T47D (cell line): ENCODE measurements at regions not wholly inside any gene's neighbourhood (a gene's known extent, or its start where the extent isn't known, plus 50 kb on each side); places are given as distances from the start of the nearest gene placed in this dataset.

ENCODE experiments used
- DNase-seq, 2 experiments: peaks; one replicate each; pipeline versions ENCODE4 v3.0.0 to v3.0.0-alpha.2; 2011 to 2012; ENCODE audit warnings: low read depth in 1 of 2, low spot score in 1 of 2
- JUND ChIP-seq: IDR thresholded peaks from 2 replicates; pipeline ENCODE4 v1.6.1; 2012; ENCODE audit warnings: low read depth
- in situ Hi-C: cut with HindIII; loops from 2 replicates; pipeline ENCODE4 v1.10.0; 2016; ENCODE audit warnings: low sequenced_read_pairs, low pct_unique_long_range_greater_than_20kb

DNA sequence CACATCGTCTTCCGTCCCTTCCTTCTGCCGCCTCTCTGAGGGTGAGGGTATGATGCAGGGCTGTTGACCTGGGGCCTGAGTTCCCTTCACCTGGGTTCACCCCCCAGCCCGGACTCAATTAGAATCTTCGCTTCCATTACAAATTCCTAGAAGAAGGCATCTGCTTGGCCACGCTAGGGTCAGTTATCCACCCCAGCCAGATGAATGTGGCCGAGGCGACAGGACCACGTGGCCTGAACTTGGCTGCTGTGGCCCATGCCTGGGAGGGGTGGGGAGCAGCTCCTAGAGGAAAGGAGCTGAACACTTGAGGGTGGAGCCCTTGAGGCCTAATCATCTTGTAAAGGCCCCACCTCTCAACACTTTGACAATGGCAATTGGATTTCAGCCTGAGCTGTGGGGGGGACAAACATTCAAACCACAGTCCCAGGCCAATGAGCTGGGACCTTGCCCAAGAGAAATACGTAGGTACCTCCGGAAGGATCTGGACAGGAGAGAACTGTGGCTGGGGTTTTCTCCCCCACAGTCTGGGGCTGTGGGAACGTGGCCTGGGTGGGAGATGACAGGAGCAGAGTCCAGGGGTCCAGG, 90.6 kb upstream of the ADAMTS2 start:
- no peak for TF ChIP-seq JUND
- DNase-seq, result no peak
- in situ Hi-C loops, result no loop called here

DNA sequence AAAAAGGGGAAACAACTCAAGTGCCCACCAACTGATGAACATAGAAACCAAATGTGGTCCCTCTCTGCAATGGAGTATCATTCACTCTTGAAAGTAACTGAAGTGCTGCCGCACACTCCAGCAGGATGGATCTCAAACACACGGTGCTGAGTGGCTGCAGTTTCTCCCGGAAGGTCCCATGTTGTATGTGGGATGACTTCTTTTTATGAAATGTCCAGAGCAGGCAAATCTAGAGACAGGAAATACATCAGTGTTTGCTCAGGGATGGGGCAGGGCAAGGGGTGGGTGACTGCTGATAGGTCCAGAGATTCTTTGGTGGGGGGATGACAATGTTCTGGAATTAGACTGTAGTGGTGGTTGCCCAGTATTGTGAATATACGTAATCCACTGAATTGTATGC, 89.9 kb upstream of the ADAMTS2 start:
- no peak for TF ChIP-seq JUND
- in situ Hi-C loops, result no loop called here
- DNase-seq, result no peak

DNA sequence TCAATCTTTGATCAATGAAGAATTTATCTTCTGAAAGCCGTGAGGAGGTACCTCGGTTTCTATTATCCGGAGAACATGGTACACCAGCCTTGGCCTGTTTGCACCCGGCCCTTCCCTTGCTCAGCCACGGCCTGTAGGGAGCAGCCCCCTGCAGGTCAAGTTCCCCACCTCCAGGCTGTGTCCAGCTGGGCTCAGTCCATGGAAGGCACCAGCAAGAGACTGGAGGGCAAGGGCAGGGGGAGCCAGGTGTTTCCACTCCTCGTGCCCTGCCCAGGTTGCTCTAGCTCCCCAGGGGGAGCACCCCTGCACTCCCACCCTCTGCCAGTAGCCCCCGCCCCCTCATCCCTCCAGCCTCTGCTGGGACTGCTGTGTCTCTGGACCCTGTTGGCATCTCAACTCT, 87.3 kb upstream of the ADAMTS2 start:
- TF ChIP-seq JUND, result no peak
- in situ Hi-C loops, result no loop called here
- DNase-seq, result no peak

DNA sequence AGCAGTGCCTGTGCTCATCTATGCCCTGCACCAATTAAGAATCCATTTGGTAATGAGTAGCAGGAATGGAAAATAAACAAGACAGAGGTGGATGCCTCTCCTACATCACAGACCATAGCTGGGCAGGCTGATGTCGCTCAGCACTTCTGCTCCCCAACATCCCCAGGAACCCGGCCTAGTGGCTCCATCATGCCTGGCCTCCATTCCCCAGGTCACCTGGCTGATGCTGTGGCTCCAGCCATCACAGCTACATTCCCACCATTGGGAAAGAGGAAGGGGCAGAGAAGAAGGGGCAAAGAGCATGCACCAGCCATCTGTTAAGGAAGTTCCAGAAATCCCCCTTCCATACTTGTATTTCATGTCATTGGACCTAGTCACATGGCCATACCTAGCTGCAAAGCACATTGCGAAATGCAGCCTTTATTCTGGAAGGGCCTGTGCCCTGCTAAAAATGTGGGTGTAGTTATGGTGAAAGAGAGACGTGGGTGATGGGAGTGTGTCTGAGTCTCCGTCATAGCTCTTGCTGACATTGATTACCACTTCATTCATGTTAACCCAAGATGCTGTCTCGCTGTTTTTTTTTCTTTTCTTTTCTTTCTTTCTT, 86.1 kb upstream of the ADAMTS2 start:
- TF ChIP-seq JUND, result no peak
- in situ Hi-C loops, result no loop called here
- no peak for DNase-seq

DNA sequence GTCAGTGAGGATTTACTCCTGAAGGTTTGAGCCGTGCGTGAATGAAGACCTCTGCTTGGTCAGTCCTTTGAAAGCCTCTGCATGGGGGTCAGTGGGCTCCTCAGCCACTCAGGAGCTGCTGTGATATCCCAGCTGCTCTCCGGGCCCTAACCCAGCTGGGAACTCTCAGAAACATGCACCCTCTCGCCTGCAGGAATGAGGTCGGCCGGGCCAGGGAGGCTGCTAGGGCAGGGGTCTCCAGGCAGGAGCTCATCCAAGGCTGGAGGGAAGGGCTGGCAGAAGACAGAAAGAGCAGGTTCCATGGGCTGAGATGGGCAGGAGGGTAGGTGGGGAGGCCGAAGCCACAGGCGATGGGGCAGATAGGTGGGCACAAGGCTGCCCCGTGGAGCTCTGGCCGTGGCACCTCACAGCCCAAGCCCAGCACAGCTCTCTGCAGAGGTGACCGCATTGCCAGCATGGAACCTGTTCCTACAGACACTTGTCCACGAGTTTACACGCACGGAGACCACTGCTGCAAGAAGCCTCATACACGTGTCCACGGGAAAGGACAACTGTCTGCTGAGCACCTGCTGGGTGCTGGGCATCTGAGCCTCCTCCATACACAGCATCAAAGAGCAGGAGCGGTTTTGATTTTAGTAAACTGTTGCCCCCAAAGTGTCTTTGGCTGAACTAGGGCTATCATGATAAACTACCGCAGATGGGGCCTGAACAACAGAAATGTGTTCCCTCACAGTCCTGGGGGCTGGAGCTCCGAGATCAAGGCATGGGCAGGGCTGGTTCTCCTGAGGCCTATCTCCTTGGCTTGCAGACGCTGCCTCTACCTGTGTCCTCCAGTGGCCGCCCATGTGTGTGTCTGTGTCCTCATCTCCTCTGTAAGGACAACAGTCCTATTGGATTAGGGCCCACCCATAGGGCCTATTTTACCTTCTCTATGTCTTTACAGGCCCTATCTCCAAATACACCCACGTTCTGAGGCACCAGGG, 85.2 kb upstream of the ADAMTS2 start:
- in situ Hi-C loops, result no loop called here
- TF ChIP-seq JUND, result no peak
- DNase-seq, result no peak

DNA sequence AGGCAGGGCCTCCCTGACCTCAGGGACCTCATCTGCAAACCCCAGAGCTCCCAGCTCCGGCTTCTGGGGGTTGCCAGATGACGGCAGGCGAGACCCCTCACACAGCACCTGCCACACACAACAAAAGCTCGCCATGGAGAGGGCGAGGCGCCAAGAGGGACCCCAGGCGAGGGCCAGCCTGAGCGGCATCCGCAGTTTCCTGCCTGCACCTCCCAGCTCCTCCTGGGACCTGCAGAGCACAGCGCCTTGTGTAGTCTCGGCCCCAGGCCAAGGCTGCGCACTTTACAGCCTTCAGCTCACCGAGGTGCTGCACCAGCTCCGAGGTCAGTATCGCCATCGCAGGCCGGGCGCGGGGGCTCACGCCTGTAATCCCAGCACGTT, 82.4 kb upstream of the ADAMTS2 start:
- no peak for TF ChIP-seq JUND
- in situ Hi-C loops, result no loop called here

DNA sequence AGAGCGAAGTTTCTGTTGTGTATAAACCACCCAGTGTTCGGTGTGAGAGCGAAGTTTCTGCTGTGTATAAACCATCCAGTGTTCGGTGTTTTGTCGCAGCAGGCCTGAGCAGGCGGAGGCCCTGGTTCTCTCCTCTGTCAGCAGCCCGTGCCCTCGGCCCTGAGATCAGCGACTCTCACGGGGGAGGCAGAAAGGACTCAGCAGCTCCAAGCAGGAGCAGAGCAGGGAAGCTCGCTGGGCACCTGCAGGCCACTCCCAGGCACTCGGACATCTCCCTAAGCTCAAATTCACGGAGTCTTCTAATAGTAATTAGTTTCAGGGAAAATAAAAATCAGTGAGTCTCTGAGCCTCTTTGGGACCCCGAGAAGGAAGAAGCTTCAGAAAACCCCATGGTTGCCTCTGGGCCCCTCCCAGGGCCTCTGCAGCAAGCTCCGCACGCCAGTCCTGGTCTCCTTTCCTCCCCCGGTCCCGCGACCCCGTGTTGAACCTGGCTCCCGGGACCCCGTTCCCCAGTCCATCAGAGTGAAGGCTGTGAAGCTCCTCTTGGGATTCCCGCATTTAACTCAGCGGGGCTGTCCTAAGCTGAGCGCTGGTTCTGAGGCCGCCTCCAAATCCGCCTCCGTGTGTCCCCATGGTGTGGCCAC, 81.9 kb upstream of the ADAMTS2 start:
- no peak for TF ChIP-seq JUND

More for the DNA sequence above, 82.4 kb upstream of the ADAMTS2 start:
- no peak for DNase-seq

DNA sequence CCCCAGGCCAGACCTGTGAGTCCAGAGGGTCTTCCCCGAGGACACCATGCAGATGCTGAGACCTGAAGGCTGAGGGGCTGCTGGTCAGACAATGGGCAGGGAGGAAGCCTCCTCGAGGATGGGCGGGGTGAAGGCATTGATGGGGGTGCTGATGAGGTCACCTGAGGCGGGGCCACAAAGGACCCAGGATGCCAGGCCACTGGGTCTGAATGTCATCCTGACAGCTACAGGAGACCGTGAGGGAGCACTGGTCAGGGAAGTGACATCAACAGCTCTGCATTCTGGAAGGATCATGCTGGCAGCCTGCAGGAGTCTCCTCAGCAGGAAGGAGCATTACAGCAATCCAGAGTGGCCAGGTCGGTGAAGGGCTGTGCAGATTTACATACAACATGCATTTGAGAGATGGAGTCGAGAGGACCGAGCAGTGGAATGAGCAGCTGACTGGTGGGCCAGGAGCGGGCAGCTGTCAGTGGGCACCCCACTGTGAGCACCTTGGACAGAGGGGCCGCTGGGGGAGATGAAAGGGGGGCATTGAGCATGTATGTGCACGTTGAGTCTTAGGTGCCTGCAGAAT, 77.7 kb upstream of the ADAMTS2 start:
- in situ Hi-C loops, result no loop called here
- no peak for TF ChIP-seq JUND
- DNase-seq, result no peak

More for the DNA sequence above, 81.9 kb upstream of the ADAMTS2 start:
- no peak for DNase-seq
- in situ Hi-C loops, result no loop called here

DNA sequence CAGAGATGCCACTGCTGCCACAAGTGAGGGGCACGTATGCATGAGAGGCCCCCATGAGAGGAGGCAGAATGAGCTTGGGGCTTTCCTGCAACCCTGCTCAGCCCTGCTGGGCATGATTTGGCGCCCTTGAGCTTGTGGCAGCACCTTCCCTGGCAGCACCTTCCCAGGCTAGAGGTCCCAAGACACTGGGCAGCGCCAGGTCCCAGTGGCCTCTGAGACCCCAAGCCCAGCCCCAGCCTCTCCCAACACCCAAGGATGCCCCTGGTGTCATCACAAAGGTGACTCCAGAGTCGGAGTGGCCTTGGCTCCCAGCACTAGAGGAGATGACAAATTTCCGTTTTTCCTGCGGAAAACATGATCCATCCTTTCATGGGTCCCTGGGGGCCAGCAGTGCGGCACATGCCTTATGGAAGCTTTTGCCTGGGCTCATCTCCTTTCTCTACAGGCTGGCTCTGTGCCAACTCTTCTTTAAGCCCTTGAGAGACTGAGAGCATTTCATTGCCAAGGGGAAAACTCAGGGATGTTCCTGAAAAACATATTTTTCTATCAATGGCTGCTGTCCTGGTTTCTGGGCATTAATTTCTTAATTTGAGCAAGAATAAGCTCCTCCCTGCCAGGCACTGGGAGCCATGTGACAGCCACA, 77.1 kb upstream of the ADAMTS2 start:
- no peak for DNase-seq
- no peak for TF ChIP-seq JUND
- in situ Hi-C loops, result no loop called here

DNA sequence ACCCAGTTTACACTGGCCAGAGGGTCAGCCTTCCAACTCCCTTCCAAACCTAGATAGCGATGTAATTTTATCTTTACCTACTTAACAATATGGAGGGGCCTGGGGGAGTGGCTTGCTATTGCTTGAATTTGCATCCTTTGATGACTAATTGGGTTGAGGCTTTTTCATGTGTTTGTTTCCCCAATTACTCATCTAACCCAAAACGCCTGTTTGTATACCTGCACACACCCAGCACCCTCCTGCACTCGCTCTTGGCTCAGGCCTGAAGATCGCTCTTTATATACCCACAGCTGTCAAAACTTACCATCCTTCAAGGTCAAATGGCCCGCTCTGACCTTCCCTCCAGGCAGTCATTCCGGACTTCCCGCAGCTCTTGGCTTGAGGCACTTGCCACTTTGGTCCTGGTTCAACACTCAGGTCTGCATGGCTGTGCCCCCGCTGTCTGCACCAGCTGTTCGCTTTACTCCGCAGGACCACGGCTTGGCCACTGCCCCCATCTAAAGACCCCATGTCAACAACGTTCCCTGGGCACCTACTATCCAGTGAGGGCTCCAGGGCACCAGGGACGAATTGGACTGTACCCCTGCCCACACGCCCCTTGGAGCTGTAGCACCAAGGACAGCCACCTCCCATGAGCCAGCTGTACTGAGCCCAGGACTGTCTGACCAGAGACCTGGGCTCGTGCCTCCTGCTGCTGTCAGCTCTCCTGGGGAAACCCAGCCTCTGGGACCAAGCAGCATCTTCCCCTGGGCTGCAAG, 76.1 kb upstream of the ADAMTS2 start:
- in situ Hi-C loops, result no loop called here
- DNase-seq, result no peak

DNA sequence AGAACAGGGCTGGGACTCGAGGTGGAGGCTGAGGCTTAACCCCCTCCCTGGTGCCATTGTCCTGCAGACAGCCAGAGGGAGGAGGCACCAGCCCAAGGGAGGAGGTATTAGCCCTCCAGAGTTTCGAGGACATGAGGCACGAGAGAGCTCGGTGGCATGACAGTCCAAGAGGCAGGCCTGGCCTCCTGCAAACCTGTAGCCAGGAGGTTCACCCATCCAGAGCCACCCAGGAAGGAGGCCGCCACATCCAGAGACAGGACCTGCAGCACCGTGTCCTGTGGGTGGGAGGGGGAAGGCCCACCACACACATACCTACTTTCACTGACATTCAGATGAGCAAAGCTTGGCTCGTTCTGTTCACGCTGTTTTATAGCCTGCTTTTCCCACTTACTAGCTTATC, 75.2 kb upstream of the ADAMTS2 start:
- TF ChIP-seq JUND, result no peak
- in situ Hi-C loops, result no loop called here

More for the DNA sequence above, 76.1 kb upstream of the ADAMTS2 start:
- TF ChIP-seq JUND, result no peak

More for the DNA sequence above, 75.2 kb upstream of the ADAMTS2 start:
- DNase-seq, result no peak
